NCI-H510A treated with DMSO at 0.1 percent for 48 hours (cell line): ENCODE measurements at regions not wholly inside any gene's neighbourhood (a gene's known extent, or its start where the extent isn't known, plus 50 kb on each side); places are given as distances from the start of the nearest gene placed in this dataset.

ENCODE experiments used
- DNase-seq: peaks from one replicate; lab custom pipeline; 2025; lab: John Stamatoyannopoulos, UW

DNA sequence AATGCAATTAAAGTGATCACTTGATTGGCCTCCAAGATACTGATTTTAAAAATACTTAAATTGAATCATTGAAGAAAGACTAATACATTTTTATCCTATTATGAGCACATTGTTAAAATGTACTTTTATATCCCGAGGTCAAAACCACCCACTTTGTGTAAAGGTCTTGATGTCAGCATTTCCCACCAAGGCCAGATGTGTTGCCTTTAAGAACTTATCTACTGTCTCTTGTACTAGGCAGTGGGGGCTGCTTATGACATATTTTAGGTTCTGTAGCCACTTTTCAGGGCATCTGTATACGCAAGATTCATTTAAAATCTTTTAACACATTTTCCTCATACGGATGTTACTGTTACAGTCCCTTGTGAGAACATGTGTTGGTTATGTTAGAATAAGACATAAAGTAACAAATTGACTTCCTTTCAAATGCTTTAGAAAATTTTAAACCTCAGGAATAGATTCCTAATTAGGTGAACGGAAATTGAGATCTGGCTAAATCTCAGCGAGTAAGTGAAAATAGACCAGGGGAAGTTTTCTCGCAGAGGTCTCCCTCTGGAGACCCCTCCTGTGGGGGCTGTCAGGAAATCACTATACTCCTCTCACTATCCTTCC lies 456.2 kb downstream of the ADAMTS20 start:
- no peak for DNase-seq

DNA sequence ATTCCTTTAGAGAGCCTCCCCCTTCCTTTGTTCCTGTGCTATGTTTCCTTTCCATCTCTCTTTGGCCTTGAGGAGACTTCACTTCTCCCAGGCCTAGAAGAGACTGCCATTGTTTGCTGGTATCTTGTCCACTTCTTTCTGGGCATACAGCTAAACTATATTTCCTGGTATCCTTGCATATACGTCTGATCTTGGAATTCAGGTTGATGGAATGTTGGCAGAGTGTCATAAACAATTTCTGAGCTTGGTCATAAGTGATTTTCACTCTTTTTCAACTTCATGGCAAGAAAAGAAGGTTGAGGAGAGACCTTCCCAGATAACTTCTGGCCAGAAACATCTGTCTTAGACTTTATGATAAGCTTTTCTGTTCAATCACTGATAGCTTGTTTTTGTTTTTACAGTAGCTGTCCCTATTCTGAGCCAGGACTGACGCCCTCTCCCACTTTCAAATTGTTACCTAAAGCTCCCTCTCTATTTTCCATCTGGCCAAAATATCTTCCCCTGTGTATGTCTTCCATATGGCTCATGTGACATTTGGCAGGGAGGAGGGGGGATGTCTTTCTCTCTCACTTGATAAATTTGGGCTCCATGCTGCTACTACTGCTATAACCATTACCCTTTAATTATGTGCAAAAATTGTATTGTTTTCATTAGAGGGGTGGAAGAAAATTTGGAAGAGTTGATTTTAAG lies 457.0 kb downstream of the ADAMTS20 start:
- DNase-seq: no peak

DNA sequence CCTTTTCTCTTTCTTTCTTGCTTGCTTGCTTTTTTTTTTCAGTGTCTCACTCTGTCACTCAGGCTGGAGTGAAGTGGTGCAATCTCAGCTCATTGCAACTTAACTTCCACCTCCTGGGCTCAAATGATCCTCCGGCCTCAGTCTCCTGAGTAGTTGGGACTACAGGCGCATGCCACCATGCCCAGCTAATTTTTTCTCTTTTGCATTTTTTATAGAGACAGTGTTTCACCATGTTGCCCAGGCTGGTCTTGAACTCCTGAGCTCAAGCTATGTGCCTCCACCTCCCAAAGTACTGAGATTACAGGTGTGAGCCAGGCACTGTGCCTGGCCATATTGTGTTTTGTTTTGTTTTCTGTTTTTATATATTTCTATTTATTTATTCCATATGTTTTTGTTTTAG lies 461.0 kb downstream of the ADAMTS20 start:
- no peak for DNase-seq

DNA sequence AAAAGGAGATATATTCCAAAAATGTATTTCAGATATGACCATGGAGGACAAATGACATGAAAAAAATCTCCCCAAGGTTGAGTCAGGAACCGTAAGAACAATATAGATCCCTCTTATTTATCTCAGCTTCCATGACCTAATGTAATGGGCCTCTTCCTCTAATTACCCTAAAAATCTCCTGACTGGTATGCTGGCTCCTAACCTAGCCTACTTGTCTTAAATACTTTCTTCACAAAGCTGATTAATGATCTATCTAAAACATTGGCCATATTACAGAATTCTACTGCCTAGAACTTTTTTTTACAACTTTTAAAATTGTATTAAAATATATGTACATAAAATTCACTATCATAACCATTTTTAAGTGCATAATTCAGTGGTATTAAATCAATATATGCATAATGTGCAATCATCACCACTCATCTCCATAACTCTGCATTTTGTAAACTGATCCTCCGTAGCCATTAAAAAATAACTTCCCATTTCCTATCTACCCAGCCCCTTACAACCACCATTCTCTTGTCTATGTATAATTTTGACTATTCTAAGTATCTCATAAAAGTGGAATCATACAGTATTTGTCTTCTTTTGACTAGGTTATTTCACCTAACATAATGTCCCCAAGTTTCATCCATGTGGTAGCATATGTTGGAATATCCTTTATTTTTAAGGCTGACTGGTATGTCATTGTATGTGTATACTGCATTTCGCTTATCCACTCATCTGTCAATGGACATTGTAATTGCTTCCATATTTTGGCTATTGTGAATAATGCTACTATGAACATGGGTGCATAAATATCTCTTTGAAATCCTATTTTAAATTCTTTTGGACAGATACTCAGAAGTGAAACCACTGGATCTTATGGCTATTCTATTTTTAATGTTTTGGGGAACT lies 464.6 kb downstream of the ADAMTS20 start:
- DNase-seq: no peak

DNA sequence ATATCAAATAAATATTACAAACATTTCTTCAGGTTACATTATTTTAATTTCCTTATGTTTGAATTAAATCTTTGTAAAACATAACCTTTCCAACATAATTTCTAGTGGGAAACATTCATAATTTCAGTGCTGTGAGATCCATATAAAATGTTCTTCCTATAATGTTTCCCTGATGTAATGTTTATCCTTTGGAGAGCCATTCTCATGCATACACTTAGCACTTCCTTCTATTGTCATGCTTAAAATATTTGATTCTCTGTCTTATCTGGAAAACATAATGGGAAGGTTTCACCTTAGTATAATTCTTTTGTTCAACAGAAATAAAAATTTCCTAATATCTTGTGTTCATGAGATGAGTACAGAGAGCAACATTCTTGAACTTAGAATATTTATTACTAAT lies 472.5 kb downstream of the ADAMTS20 start:
- DNase-seq: no peak

DNA sequence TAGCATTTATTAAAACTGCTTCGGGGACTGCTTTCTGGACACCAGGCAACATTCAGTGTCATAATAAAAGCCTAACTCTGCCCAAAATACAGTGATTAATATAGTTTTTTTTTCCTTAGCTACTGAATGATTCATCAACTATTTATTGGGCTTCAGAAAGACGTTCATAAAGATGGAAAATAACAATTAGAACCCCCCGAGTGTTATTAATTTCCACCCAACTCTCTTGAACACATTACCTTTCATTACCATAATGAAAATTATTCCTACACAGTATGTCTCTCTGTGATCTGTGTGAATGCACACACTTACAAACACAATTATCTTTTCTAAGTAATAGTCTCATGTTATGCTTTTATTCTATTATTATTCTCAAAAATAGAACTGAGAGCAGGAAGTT lies 473.0 kb downstream of the ADAMTS20 start:
- no peak for DNase-seq

DNA sequence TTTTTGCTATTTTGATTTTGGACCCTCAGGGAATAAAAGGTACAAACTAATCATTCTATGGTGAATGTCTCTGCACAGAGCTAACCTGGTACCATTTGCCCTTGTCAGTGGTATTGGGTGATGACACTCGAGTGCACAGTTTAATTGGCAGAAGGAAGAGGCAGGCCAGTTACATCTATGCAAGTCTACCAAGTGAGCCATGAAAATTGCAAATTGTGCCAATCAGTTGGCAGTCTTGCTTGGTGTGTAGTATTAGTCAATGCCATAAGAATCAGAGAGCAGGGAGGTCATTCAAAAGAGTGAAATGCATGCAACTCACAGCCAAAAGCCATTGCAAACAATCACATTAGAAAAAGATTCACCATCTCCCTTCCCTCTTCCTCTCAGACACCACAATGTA lies 479.6 kb downstream of the ADAMTS20 start:
- DNase-seq: no peak

DNA sequence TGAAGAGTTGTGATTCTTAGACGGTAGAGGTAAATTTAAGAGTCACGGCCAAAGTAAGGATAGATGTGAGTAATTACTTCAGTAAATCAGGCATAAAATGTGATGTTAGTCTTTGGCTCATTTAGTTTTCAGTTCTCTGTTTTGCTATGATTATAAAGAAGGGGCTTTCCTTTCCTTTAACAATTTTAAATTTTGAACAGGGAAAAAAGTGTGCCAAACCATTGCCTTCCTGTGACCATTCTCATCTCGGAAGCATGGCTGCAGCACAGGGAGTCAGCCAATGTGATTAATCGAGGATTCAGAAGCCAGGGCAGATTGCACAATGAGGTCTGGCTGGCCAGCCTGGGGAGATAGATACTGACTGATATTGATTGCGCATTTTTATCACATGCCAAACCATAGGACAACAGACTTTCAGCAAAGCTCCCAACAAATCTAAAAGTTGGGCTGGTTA lies 480.2 kb upstream of the PRICKLE1 start:
- DNase-seq: no peak

DNA sequence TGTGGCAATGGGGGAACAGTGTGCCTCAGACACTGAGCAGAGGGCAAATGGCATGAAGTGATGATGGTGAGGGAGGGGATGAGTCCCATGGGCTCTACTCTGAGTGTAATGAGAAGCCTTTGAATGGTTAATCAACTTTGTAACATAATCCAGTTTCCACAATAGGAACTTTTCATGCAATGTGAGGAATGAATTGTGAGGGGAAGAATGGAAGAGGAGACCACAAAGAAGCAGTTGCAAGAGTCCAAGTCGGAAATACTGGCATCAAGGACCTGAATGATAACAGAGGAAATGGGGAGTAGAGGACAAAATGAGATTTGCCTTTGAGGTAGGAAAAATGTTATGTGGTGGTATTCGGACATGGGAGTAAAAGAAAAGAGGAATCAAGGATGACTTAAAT lies 476.9 kb upstream of the PRICKLE1 start:
- no peak for DNase-seq

DNA sequence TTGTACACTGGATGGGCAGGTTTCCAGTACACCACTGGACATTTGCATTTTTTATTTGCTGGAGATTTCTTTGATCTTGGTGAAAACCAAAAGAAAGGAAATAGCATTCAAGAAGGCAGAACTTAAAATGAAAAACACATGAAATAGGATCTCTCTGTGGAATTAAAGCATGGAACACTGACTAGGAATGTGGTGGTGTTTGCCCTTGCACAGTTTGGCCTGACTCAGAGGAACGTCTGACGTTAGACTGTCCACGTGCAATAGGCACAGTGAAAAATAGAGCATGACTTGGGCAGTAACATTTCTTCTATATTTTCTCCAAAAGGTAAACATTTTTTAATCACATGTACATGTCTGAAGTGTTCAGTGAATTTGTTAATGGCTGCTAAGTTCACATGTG lies 474.1 kb upstream of the PRICKLE1 start:
- no peak for DNase-seq

DNA sequence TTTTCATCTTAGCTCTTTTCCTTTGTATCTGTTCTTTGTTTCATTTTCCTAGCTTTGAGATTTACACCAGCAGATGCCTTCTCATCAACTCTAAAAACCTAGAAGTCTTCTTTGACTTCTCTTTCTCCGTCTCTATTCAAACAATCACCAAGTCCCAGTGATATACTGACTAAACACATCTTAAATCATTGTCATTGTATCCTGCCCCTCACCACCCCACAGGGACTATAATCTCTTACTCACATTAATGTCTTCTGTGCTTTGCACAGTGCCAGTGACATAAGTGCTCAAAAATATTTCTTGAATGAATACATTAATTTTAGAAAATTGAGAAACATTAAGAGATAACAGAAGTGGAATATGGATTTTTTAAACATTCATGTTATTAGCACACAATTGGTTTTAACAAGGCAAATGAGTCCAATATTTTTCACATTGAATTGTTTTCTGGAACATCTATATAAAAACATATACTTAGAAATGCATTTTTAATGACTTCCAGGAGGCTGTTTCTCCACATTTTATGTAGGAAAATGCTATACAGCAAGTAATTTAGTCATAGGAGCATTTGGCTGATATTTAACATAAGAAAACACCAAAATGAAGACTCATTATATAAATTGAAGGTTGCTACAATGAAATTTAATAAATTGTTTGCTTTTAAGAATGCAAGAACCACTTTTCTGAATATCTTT lies 472.8 kb upstream of the PRICKLE1 start:
- no peak for DNase-seq

DNA sequence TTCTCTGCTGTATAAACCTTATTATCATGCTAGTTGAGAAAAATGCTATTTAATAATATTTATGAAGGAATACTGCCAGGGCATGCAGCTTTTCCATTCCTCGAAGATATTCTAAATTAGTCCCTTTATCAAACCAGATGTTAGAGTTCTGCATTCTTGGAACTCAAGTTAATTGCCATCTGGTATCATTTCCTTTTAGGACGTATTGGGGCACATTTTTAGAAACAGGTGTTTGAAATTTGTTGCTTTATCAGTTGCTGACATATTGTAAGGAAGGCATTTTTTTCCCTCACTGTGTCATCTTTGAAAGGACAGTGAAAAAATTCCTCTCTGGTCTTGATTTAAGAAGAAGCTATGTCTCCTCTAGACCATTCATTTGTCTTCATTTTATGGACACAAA lies 471.2 kb upstream of the PRICKLE1 start:
- no peak for DNase-seq

DNA sequence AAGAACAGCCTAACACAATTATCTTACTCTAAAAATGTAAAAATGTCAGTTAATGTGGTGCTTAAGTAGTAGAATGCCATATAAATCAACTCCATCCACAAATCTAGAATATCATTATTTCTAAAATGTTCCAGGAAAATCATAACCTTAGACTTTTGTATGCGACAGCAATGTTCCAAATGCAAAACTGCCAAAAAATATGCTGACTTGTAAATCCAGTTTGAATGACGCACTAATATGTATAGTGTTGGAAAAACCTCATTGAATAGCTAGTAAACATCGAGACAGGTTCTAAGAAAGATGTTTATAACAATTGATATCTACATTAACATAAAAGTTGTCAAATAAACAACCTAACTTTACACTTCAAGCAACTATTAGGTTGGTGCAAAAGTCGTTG lies 469.1 kb upstream of the PRICKLE1 start:
- DNase-seq: no peak

DNA sequence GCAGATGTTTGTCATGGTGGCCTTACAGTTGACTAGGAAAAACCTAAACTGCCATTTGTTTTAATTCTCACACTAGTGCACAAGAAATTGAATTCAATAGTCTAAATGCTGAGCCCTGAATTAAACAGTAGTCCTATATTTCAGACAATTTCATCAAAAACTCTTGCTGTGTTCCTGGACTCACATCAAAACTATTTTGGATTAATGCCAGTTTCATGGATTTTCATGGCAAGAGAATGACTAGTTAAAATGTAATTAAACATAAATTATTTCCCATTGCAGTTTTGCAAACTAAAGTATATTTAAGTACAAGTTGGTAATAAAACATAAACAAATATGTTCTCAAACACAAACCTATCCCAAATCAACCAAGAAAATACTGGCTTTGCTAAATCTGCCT lies 468.0 kb upstream of the PRICKLE1 start:
- no peak for DNase-seq

DNA sequence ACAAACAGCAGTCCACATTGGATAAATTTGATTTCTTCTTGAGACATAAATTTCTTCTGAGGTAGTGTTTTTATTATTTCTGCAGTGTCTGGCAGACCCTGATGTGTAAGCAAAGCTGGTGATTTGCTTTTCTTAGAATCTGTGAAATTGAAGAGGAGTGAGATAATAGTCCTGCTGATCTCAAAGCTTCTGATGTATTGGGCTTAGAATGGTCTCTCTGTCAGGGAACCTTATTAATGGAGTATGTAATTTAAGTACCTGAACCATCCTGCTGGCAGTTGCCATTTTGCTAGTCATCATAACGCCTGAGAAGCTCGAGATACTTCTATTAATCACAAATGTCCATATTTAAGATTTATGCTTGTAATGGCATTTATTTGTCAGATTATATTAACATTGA lies 464.5 kb upstream of the PRICKLE1 start:
- no peak for DNase-seq

DNA sequence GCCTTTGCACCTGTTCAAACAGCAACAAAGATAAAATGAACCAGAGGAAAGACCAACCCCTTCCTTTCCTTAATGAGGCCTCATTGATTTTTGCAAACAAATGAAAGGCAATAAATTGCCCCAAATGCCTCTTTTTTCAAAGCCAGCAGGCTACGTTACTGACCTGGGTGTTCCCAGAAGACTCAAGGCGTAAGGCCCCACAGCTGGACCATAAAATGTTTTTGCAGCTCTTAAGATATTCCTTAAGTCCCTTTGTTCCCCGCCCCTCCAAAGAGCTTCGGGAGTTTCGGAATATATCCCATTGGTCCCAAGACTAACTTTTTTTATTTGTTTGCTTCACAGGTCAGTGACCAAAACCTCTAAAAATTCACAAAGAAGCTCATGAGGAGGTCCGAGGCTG lies 462.9 kb upstream of the PRICKLE1 start:
- no peak for DNase-seq

DNA sequence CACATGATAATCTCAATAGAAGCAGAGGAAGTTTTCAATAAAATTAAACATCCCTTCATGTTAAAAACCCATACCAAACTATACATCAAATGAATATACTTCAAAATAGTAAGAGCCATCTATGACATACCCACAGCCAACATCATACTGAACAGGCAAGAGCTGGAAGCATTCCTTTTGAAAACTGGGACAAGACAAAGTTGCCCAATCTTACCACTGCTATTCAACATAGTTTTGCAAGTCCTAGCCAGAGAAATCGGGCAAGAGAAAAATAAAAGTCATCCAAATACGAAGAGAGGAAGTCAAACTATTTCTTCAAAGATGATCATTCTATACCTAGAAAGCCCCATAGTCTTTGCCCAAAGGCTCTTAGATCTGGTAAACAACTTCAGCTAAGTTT lies 454.7 kb upstream of the PRICKLE1 start:
- no peak for DNase-seq

DNA sequence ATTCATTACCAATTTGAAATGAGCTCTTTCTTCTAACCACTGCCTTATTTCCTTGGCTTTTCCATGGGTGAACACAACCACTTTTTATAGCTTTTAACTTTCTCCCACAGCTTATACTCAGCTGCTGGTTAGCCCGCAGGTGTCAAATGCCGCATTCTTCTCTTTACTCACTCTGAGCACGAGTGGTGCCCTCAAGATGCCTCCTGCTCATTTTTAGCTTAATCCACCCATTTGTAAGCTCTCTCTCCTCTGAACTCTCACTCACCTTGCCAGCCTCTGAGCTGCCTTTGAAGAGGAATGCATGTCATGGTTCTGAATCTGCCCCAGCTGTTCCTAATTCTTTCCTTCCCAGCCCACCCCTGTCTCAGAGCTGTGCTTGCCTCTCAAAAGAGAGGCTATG lies 449.4 kb upstream of the PRICKLE1 start:
- no peak for DNase-seq

DNA sequence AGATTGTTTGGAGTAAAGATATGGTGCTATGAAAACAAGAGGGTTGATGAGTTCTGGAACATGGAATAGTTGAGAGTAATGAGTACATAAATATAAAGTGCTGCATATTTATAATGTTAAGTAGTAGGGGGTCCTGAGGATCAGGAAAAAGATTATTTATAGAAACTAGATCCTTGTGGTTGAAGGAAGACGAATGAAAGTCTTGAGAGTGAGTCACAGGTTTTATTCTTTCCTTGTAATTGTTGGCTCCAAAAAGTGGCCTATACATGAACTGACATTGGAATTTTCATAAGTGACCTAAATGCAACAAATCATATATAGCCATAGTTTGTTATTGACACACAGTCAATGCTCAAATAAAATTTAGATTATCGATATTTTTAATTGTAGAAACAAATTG lies 440.4 kb upstream of the PRICKLE1 start:
- DNase-seq: no peak

DNA sequence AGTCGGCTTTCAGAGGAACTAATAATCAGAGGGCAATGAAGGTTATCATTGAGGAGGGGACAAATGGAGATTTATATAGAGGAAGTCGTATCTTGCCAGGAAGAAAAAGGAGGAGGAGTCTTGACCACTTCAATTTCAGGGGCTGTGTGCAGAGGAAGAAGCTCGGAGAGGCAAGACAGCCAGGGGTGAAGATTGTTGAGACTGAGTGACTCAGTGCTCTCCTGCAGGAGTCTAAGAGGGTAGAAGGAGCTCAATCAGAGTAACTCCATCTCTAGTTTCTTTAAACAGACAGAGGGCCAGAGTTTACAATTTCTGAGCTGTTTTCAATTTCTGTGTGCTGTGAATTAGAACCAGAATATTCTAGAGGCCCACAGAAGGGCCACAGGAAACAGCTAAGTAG lies 439.3 kb upstream of the PRICKLE1 start:
- DNase-seq: no peak

DNA sequence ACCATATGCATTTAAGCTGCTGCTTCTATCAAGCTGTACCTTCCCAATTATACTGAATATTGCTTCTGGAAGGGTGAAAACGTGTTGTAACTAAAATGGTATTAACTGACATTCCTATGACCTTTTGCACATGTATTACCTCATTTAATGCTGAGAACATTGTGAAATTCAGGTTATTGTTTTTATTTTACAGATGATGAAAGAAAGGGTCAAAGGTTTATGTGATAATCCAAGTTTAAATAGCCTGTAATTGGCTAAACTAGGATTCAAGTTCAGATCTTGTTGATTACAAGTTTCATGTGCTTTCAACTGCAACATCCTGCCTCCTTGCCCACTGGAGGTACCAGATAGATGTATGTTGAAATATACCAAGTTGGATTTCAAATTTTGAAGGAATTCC lies 433.3 kb upstream of the PRICKLE1 start:
- no peak for DNase-seq

DNA sequence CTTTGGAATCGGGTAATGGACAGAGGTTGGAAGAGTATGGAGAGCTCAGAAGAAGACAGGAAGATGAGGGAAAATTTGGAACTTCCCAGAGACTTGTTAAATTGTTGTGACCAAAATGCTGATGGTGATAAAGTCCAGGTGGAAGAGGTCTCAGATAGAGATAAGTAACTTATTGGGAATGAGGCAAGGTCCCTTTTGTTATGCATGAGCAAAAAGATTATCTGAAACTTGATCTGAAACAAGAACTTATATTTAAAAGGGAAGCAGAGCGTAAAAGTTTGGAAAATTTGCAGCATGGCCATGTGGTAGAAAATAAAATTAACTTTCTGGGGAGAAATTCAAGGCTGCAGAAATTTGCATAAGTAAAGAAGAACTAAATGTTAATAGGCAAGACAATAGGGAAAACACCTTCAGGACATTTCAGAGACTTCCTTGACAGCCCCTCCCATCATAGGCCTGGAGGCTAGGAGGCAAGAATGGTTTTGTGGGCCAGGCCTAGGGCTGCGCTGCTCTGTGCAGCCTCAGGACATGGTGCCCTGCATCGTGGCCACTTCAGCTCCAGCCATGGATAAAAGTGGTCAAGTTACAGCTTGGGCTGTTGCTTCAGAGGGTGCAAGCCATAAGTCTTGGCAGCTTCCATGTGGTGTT lies 425.7 kb upstream of the PRICKLE1 start:
- DNase-seq: no peak
